Hepatocyte (in vitro differentiated cells): ENCODE measurements at regions not wholly inside any gene's neighbourhood (a gene's known extent, or its start where the extent isn't known, plus 50 kb on each side); places are given as distances from the start of the nearest gene placed in this dataset.

Experiments used
- EZH2 ChIP-seq: fragments of 200-600 bp; sonication (generic); IDR thresholded peaks from 2 replicates; pipeline ENCODE4 v1.6.1; 2016; ENCODE audit warnings: antibody characterized with exemption, mild to moderate bottlenecking, borderline replicate concordance
- TF ChIP-seq, protein P1 (sequence below): fragments of 200-600 bp; sonication (generic); IDR thresholded peaks from 2 replicates; pipeline ENCODE4 v1.5.1; 2016; ENCODE audit warnings: antibody characterized with exemption, mild to moderate bottlenecking; ENCODE audit not compliant: poor library complexity

DNA sequence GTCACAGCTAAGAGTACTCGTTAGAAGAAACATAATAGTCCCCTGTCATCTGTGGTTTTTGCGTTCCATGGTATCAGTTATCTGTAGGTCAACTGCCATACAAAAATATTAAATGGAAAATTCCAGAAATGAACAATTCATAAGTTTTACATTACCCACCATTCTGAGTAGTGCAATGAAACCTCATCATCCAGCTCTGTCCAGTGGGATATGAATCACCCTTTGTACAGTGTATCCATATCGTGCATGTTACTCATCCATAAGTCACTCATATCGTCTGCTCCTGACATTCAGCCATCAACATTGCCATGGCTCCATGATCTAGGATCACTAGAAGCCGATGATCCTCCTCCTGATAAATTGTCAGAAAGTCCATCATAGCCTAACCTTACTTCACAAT is 174.9 kb upstream of the C11orf87 start:
- TF ChIP-seq, protein P1, sequence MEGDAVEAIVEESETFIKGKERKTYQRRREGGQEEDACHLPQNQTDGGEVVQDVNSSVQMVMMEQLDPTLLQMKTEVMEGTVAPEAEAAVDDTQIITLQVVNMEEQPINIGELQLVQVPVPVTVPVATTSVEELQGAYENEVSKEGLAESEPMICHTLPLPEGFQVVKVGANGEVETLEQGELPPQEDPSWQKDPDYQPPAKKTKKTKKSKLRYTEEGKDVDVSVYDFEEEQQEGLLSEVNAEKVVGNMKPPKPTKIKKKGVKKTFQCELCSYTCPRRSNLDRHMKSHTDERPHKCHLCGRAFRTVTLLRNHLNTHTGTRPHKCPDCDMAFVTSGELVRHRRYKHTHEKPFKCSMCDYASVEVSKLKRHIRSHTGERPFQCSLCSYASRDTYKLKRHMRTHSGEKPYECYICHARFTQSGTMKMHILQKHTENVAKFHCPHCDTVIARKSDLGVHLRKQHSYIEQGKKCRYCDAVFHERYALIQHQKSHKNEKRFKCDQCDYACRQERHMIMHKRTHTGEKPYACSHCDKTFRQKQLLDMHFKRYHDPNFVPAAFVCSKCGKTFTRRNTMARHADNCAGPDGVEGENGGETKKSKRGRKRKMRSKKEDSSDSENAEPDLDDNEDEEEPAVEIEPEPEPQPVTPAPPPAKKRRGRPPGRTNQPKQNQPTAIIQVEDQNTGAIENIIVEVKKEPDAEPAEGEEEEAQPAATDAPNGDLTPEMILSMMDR: no peak
- no peak for TF ChIP-seq EZH2
